Activated CD4-positive, alpha-beta T cell treated with anti-CD3 and anti-CD28 coated beads, Interleukin-2, Interleukin-4, amounts not matched to agents 100 ng/mL and 50 ng/mL, durations not matched to agents 16 hours and 8 hours (primary cell): ENCODE measurements at regions not wholly inside any gene's neighbourhood (a gene's known extent, or its start where the extent isn't known, plus 50 kb on each side); places are given as distances from the start of the nearest gene placed in this dataset.
"Not testable (repeated sequence)": the region's sequence is repeated elsewhere in the genome, so short reads cannot be mapped to it uniquely, and the experiment has no call there.

Experiments
- DNase-seq: peaks from one replicate; pipeline ENCODE4 v3.0.0-alpha.2; 2020; ENCODE audit warnings: low spot score

- no peak for DNase-seq
Measured at GRCh38 chr6:53446151-53446550, 97.4 kb upstream of the ELOVL5 start.

- DNase-seq = no peak
Measured at GRCh38 chr6:53441761-53442160, 93.0 kb upstream of the ELOVL5 start.

GRCh38 chr6:53441035-53441493 lies 92.3 kb upstream of the ELOVL5 start:
- DNase-seq = peak; percentile 85

- DNase-seq = peak; percentile 42
Measured at GRCh38 chr6:53440336-53440945, 91.7 kb upstream of the ELOVL5 start.

GRCh38 chr6:53439556-53439955 lies 90.8 kb upstream of the ELOVL5 start:
- DNase-seq = no peak

- peak; percentile 68 for DNase-seq
Measured at GRCh38 chr6:53437557-53438202, 88.9 kb upstream of the ELOVL5 start.

GRCh38 chr6:53436526-53437303 lies 88.0 kb upstream of the ELOVL5 start:
- DNase-seq = no peak

GRCh38 chr6:53433951-53434285 lies 85.2 kb upstream of the ELOVL5 start:
- DNase-seq = no peak

GRCh38 chr6:53433261-53433950 lies 84.7 kb upstream of the ELOVL5 start:
- DNase-seq = no peak

- DNase-seq = no peak
Measured at GRCh38 chr6:53432318-53433161, 83.8 kb upstream of the ELOVL5 start.

GRCh38 chr6:53431704-53432103 lies 83.0 kb upstream of the ELOVL5 start:
- DNase-seq = no peak

- DNase-seq = no peak
Measured at GRCh38 chr6:53429401-53429800, 80.7 kb upstream of the ELOVL5 start.

- DNase-seq = no peak
Measured at GRCh38 chr6:53428886-53429285, 80.1 kb upstream of the ELOVL5 start.

- peak; percentile 80 for DNase-seq
Measured at GRCh38 chr6:53426667-53427270, 78.0 kb upstream of the ELOVL5 start.

- DNase-seq = no peak
Measured at GRCh38 chr6:53426117-53426516, 77.4 kb upstream of the ELOVL5 start.

- DNase-seq = no peak
Measured at GRCh38 chr6:53424976-53425718, 76.4 kb upstream of the ELOVL5 start.

- no peak for DNase-seq
Measured at GRCh38 chr6:53424300-53424699, 75.5 kb upstream of the ELOVL5 start.

GRCh38 chr6:53423560-53423959 lies 74.8 kb upstream of the ELOVL5 start:
- not testable (repeated sequence) for DNase-seq

- no peak for DNase-seq
Measured at GRCh38 chr6:53419026-53419425, 70.3 kb upstream of the ELOVL5 start.

GRCh38 chr6:53418288-53418687 lies 69.5 kb upstream of the ELOVL5 start:
- DNase-seq = no peak

GRCh38 chr6:53417141-53417540 lies 68.4 kb upstream of the ELOVL5 start:
- DNase-seq = no peak
